ENCODE measurements at regions not wholly inside any gene's neighbourhood (a gene's known extent, or its start where the extent isn't known, plus 50 kb on each side); places are given as distances from the start of the nearest gene placed in this dataset.

DNA sequence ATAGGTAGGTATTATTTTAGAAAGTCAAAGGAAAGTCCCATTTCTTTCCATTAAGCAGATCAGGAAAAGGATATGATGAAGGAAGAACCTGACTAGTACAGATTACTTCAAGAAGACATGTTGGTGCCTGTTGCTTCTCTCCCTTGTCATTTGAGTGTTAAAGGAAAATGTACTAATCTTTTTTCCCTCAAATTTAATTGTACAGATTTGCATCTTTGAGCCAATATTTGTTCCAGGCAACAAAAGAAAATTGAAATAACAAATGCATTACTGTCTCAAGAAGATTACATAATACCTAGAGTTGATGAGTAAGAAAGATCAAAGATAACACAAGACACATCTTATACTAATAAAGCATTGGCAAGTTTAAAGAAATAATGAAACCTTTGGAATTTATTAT lies 566.9 kb upstream of the ZP4 start:
- TF ChIP-seq EZH2 (IDR thresholded peaks at IDR 0.05) (no peak), POLR2AphosphoS5 (IDR thresholded peaks at IDR 0.05; ENCODE audit: borderline replicate concordance, low read depth, low read length) (no peak), FOXP2 (optimal IDR thresholded peaks at IDR 0.05; ENCODE audit: control extremely low read depth, extremely low read length, insufficient read depth) (no peak)

Measured in SK-N-MC (cell line).